ENCODE measurements at regions not wholly inside any gene's neighbourhood (a gene's known extent, or its start where the extent isn't known, plus 50 kb on each side); places are given as distances from the start of the nearest gene placed in this dataset.

DNA sequence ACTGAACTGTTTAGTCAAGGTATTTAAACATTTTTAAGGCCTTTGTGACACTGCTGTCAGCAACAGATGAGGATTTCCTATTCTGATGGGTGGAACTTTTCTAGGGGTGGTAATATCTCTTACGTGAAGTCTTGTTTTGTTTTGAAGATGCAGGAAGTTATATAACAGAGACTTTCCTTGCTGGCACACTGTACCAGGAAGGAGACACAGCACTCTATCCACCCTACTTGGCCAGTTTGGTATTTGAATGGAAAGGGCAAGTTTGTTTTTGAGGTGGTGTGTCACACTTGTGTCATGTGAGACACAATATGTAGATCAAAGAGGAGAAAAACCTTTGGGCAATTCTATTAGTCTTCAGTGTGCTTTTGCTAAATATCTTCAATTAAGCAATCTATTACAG is 51.6 kb upstream of the SRP54 start:
- DNase-seq: peak; percentile 73 to 91

DNA sequence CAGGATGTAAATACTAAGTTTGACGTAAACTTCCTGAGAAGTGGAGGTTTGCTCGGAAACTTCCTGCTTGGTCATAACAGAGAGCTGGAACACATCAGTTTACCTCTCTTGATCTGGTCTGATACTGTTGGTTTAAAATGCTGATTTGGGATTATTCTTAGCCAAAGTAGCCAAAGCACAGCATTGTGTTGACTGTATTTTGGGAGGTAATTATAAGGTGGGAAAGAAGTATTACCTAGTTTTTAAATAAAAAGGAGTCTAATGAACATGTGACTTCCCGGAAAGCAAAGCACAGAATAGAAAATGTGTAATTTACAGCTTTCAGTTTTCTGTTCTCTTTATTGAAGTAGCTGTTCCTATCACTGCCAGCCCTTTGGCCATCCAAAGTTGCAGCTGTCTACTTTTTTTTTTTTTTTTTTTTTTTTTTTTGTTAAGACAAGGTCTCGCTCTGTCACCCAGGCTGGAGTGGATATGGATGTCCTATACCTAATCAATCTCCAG is 52.2 kb upstream of the SRP54 start:
- peak; percentile 62 to 87 for DNase-seq

DNA sequence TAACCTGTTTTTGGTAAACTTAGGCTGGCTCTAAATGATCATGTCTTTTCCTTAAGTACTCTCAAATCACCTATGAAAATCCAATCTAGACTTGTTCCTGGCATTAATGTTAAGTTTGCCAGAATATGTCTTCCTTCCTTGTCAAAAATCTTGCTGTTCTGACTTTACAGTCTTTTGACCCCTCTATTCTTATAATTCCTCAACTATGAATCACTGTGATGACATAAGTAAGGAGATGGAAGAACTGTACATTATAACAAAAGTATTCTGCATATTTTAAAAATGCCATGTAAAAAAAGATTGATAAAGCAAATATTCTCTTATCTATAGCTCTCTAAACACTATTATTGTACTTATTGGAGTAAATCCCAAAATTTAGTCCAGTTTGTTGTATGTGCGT is 51.4 kb upstream of the BAZ1A start:
- DNase-seq: no peak

Measured in CD4-positive, alpha-beta T cell treated with Interleukin-4 for 1 hour (primary cell).